Mesothelial cell of epicardium (in vitro differentiated cells): ENCODE measurements at regions not wholly inside any gene's neighbourhood (a gene's known extent, or its start where the extent isn't known, plus 50 kb on each side); places are given as distances from the start of the nearest gene placed in this dataset.
A peak's percentile ranks its signal among the peaks of the same experiment; 100 is the strongest.

ENCODE experiments used
- DNase-seq, 2 experiments: peaks; one replicate each; pipeline ENCODE4 v3.0.0; 2021; ENCODE audit warnings: low spot score in 2 of 2; ENCODE audit not compliant: unreplicated experiment in 2 of 2
- H3K27ac Mint-ChIP-seq: 2 replicates; pipeline ENCODE4 v1.8.0; 2021; ENCODE audit warnings: mixed read lengths
- H3K27me3 Mint-ChIP-seq: 2 replicates; pipeline ENCODE4 v1.8.0; 2021; ENCODE audit warnings: low read depth, mixed read lengths
- H3K36me3 Mint-ChIP-seq: 2 replicates; pipeline ENCODE4 v1.8.0; 2021; ENCODE audit warnings: mixed read lengths
- H3K4me1 Mint-ChIP-seq: 2 replicates; pipeline ENCODE4 v1.8.0; 2021; ENCODE audit warnings: mixed read lengths
- H3K4me3 Mint-ChIP-seq: 2 replicates; pipeline ENCODE4 v1.8.0; 2021; ENCODE audit warnings: mild to moderate bottlenecking, moderate library complexity, mixed read lengths
- H3K9me3 Mint-ChIP-seq: 2 replicates; pipeline ENCODE4 v1.8.0; 2021; ENCODE audit warnings: mixed read lengths
- TF ChIP-seq, protein P1 (sequence below): fragments of 200-600 bp; sonication (generic); IDR thresholded peaks from one replicate; pipeline ENCODE4 v1.5.0; 2021; ENCODE audit warnings: antibody characterized with exemption; ENCODE audit not compliant: unreplicated experiment

DNA sequence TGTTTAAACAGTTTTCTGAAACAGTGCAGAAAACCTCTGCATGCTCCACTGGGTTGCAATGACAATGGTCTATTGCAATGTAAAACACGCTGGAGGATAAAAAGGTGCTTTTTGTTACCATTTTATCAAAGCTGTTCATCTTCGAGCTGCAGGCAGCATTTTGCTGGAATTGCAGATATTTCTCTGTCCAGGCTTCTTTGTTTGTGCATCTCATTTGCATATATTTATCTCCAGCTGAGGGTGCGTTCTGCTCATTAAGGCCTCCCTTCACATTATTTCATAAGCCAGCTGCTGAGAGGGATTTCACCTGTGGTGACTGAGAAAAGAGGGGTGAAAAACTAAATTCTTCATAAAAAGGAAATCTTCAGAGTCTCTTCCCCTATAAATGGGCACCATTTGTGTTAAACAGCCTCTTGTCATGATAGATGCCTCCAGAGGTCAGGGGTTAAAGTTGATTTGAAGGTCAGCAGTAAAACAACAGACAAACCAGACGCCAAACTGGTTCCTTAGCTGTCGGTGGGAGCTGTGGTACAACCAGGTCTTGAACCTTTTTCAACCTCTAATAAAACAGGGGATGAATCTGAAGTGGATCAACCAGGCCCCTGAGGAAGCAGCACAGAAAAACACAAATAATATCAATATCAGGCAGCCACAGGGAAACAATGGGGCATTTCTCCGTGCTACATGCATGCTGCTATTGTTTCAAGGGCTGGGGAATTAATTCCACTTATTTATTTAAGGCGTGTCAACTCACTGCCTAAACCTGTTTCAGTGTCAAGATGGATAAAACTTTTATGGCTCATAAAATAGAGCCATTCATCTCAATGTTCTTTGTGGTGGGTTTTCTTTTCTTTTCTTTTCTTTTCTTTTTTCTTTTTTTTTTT lies 265.1 kb downstream of the MEIS1 start:
- H3K27ac Mint-ChIP-seq = peak overlapping the region; percentile 86
- no peak for DNase-seq
- peak overlapping the region; percentile 32 for H3K4me3 Mint-ChIP-seq
- H3K27me3 Mint-ChIP-seq = no peaks in the 10 kb centered on the region
- peaks cover 89% of the 10 kb centered on the region for H3K4me1 Mint-ChIP-seq
- no peaks in the 10 kb centered on the region for H3K36me3 Mint-ChIP-seq
- TF ChIP-seq, protein P1, sequence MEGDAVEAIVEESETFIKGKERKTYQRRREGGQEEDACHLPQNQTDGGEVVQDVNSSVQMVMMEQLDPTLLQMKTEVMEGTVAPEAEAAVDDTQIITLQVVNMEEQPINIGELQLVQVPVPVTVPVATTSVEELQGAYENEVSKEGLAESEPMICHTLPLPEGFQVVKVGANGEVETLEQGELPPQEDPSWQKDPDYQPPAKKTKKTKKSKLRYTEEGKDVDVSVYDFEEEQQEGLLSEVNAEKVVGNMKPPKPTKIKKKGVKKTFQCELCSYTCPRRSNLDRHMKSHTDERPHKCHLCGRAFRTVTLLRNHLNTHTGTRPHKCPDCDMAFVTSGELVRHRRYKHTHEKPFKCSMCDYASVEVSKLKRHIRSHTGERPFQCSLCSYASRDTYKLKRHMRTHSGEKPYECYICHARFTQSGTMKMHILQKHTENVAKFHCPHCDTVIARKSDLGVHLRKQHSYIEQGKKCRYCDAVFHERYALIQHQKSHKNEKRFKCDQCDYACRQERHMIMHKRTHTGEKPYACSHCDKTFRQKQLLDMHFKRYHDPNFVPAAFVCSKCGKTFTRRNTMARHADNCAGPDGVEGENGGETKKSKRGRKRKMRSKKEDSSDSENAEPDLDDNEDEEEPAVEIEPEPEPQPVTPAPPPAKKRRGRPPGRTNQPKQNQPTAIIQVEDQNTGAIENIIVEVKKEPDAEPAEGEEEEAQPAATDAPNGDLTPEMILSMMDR = no peak
- H3K9me3 Mint-ChIP-seq = no peaks in the 10 kb centered on the region

DNA sequence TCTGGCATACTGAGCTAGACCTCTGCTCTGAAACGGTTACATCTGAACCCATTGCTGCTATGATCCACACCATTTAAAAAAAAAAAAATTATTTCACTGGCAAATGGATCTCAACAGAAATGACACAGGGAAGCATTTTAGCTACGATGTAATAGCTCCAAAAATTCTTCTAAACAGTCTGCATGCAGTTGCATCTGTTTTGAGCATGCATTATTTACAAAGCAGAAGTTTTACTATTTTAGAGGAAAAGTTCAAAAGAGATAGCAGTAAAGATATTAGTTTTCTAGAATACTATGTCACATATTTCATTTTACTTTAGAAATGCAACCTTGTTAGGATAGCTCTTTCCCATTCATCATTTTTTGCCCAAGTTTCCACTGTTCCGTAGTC lies 265.7 kb downstream of the MEIS1 start:
- Mint-ChIP-seq H3K27me3 (no peaks in the 10 kb centered on the region), H3K4me3 (peak overlapping the region; percentile 32), H3K4me1 (peaks cover 88% of the 10 kb centered on the region), H3K9me3 (no peaks in the 10 kb centered on the region), H3K36me3 (no peaks in the 10 kb centered on the region), H3K27ac (peak overlapping the region; percentile 86)
- TF ChIP-seq, protein P1 = no peak
- DNase-seq = no peak

DNA sequence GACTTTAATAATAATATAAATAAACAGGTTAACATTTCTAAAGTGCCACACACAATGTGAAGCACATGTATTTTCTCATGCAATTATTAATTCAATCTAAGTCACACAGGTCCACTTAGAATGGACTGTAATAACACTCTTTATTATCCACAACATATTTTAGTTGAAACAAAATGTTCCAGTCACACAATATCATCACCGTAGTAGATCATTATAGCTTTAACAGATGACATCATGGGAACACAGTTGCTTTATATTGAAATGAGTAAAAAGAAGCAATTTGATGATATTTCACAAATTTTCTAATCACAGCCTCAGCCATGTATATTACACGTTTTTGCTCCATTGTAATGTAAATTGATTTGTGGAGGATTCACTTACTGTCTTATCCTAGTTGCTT lies 266.3 kb downstream of the MEIS1 start:
- TF ChIP-seq, protein P1 = no peak
- Mint-ChIP-seq H3K36me3 (no peaks in the 10 kb centered on the region), H3K9me3 (no peaks in the 10 kb centered on the region), H3K27ac (peak overlapping the region; percentile 95), H3K27me3 (no peaks in the 10 kb centered on the region), H3K4me1 (peaks cover 83% of the 10 kb centered on the region), H3K4me3 (no peak overlapping the region)
- no peak for DNase-seq

DNA sequence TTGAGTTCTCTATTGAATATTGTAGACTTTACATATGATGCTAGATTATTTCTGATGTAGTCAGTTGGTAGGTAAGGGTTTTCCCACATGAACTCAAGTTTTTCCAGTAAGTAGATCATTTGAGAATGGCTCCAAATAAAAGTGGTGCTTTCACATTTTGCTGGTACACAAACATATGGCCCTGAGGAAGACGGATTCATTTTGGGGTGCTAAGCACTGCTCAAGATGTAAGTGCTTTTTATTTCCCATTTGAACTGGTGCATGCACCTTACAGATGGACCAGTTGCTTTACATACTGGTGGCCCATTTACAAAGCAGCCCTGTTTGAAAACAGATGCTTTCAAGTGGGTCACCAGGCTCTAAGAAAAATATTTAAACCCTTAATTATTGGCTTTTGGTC lies 266.7 kb downstream of the MEIS1 start:
- no peaks in the 10 kb centered on the region for H3K36me3 Mint-ChIP-seq
- H3K9me3 Mint-ChIP-seq = no peaks in the 10 kb centered on the region
- peak overlapping the region; percentile 95 for H3K27ac Mint-ChIP-seq
- TF ChIP-seq, protein P1 = no peak
- no peak overlapping the region for H3K4me3 Mint-ChIP-seq
- no peak for DNase-seq
- no peaks in the 10 kb centered on the region for H3K27me3 Mint-ChIP-seq
- peaks cover 80% of the 10 kb centered on the region for H3K4me1 Mint-ChIP-seq

DNA sequence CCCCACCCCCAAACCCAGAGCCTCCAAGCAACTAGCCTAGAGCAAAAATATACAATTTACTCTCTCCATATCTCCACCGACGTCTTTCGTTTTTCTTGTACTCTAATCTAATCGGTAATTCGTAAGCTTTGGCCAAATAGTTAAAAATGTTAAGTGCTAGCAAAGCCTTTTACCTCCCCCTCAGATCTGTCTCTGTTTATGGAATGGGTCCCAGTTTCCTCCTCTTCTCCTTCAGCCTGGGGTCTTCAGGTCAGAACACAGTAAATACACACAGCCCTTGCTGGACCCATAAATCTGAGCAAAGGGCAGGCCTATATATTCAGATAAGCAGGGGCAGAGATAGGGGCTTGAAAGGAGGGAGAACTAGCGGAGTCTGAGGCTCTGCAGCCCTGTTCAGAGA lies 267.4 kb downstream of the MEIS1 start:
- Mint-ChIP-seq H3K4me3 (peak overlapping the region; percentile 18), H3K4me1 (peaks cover 74% of the 10 kb centered on the region), H3K27me3 (no peaks in the 10 kb centered on the region), H3K9me3 (no peaks in the 10 kb centered on the region), H3K27ac (peak overlapping the region; percentile 95), H3K36me3 (no peaks in the 10 kb centered on the region)
- no peak for DNase-seq
- TF ChIP-seq, protein P1 = no peak
